GM23248 (cell line): ENCODE measurements at regions not wholly inside any gene's neighbourhood (a gene's known extent, or its start where the extent isn't known, plus 50 kb on each side); places are given as distances from the start of the nearest gene placed in this dataset.

Experiments used
- DNase-seq: peaks from one replicate; pipeline ENCODE4 v3.0.0-alpha.2; 2015
- H2AFZ ChIP-seq: fragments of 200-600 bp; sonication (generic); 2 replicates; pipeline ENCODE4 v1.6.1; 2016; ENCODE audit warnings: antibody characterized with exemption
- H3F3A ChIP-seq: fragments of 200-600 bp; sonication (generic); 2 replicates; pipeline ENCODE4 v1.6.1; 2016; ENCODE audit warnings: mild to moderate bottlenecking, antibody characterized with exemption, mixed run types; ENCODE audit not compliant: insufficient read depth
- H3K27ac ChIP-seq: fragments of 200-600 bp; sonication (generic); 2 replicates; pipeline ENCODE4 v1.5.1; 2016; ENCODE audit warnings: mild to moderate bottlenecking
- H3K27me3 ChIP-seq: fragments of 200-600 bp; sonication (generic); replicated peaks from 2 replicates; pipeline ENCODE4 v1.6.1; 2016; ENCODE audit warnings: mild to moderate bottlenecking; ENCODE audit not compliant: insufficient read depth
- H3K36me3 ChIP-seq: fragments of 200-600 bp; sonication (generic); 2 replicates; pipeline ENCODE4 v1.6.1; 2016; ENCODE audit warnings: low read depth, mild to moderate bottlenecking
- H3K4me1 ChIP-seq: fragments of 200-600 bp; sonication (generic); 2 replicates; pipeline ENCODE4 v1.6.1; 2016; ENCODE audit warnings: mild to moderate bottlenecking; ENCODE audit not compliant: insufficient read depth
- H3K4me2 ChIP-seq: fragments of 200-600 bp; sonication (generic); one replicate; pipeline ENCODE4 v1.6.1; 2016; ENCODE audit warnings: mild to moderate bottlenecking; ENCODE audit not compliant: unreplicated experiment
- H3K4me3 ChIP-seq: fragments of 200-600 bp; sonication (generic); 2 replicates; pipeline ENCODE4 v1.5.1; 2016; ENCODE audit warnings: mild to moderate bottlenecking
- H3K79me2 ChIP-seq: fragments of 200-600 bp; sonication (generic); 2 replicates; pipeline ENCODE4 v1.6.1; 2016; ENCODE audit warnings: mild to moderate bottlenecking; ENCODE audit not compliant: insufficient read depth
- H3K9ac ChIP-seq: fragments of 200-600 bp; sonication (generic); 2 replicates; pipeline ENCODE4 v1.6.1; 2016; ENCODE audit warnings: mild to moderate bottlenecking
- H3K9me2 ChIP-seq: fragments of 200-600 bp; sonication (generic); 2 replicates; pipeline ENCODE4 v1.6.1; 2016; ENCODE audit warnings: mixed run types, mild to moderate bottlenecking, moderate library complexity; ENCODE audit not compliant: insufficient read depth
- H3K9me3 ChIP-seq: fragments of 200-600 bp; sonication (generic); one replicate; pipeline ENCODE4 v1.6.1; 2017; ENCODE audit warnings: low read depth
- H4K20me1 ChIP-seq: fragments of 200-600 bp; sonication (generic); 2 replicates; pipeline ENCODE4 v1.6.0; 2016; ENCODE audit not compliant: insufficient read depth
- EZH2 ChIP-seq: fragments of 200-600 bp; sonication (generic); IDR thresholded peaks from 2 replicates; pipeline ENCODE4 v1.6.1; 2018; ENCODE audit warnings: antibody characterized with exemption, mild to moderate bottlenecking; ENCODE audit not compliant: insufficient read depth, poor library complexity, severe bottlenecking
- EZH2phosphoT487 ChIP-seq: fragments of 200-600 bp; sonication (generic); IDR thresholded peaks from 2 replicates; pipeline ENCODE4 v1.6.1; 2018; ENCODE audit warnings: antibody characterized with exemption, moderate library complexity, mild to moderate bottlenecking, low read depth; ENCODE audit not compliant: insufficient read depth
- WGBS, 2 experiments: methylation state at CpG; one replicate each; pipeline ENCODE4 v1.1.6; 2015 to 2017; ENCODE audit warnings: low lambda C conversion rate in 2 of 2, low coverage in 1 of 2; ENCODE audit errors: missing lambda C conversion rate in 2 of 2; 5-methylcytosine and 5-hydroxymethylcytosine counted together
- in situ Hi-C: fragments of 300-500 bp; cut with MboI; formaldehyde crosslinking; loops from 2 replicates; pipeline ENCODE4 v1.15.0; 2020

GRCh38 chr9:34793428-34793827 is 83.5 kb upstream of the CCL21 start:
- Histone ChIP-seq H3K4me2 (no peak overlapping the region), H3K9me3 (no peaks in the 10 kb centered on the region), H3K36me3 (no peaks in the 10 kb centered on the region), H3K9me2 (no peaks in the 10 kb centered on the region), H3K9ac (no peak overlapping the region), H3K79me2 (no peaks in the 10 kb centered on the region), H3F3A (no peaks in the 10 kb centered on the region), H2AFZ (no peak overlapping the region), H4K20me1 (no peaks in the 10 kb centered on the region), H3K4me1 (no peaks in the 10 kb centered on the region), H3K4me3 (no peak overlapping the region), H3K27me3 (peaks cover 17% of the 10 kb centered on the region), H3K27ac (no peak overlapping the region)
- 22 to 36% methylated on average over 2 of the region's 2 CpGs for WGBS, 2 experiments
- in situ Hi-C loops: no loop called here
- no peak for DNase-seq
- TF ChIP-seq EZH2: no peak
- no peak for TF ChIP-seq EZH2phosphoT487

- TF ChIP-seq EZH2phosphoT487 (no peak), EZH2 (no peak)
- Histone ChIP-seq H3K4me3 (no peak overlapping the region), H3K9me3 (no peaks in the 10 kb centered on the region), H3K27ac (no peak overlapping the region), H3K9ac (no peak overlapping the region), H3K4me2 (no peak overlapping the region), H3K4me1 (no peaks in the 10 kb centered on the region), H3F3A (no peaks in the 10 kb centered on the region), H3K9me2 (no peaks in the 10 kb centered on the region), H2AFZ (no peak overlapping the region), H3K36me3 (no peaks in the 10 kb centered on the region), H4K20me1 (no peaks in the 10 kb centered on the region), H3K27me3 (peaks cover 12% of the 10 kb centered on the region), H3K79me2 (no peaks in the 10 kb centered on the region)
- 49 to 51% methylated on average over 4 of the region's 4 CpGs for WGBS, 2 experiments
- in situ Hi-C loops: no loop called here
- DNase-seq: no peak
Observed at GRCh38 chr9:34783951-34784487, 74.1 kb upstream of the CCL21 start.

GRCh38 chr9:34782372-34782771 is 72.4 kb upstream of the CCL21 start:
- H3K27ac ChIP-seq: no peak overlapping the region
- no peaks in the 10 kb centered on the region for H3K4me1 ChIP-seq
- no peaks in the 10 kb centered on the region for H3K9me2 ChIP-seq
- H3K27me3 ChIP-seq: peaks cover 12% of the 10 kb centered on the region
- H3K9me3 ChIP-seq: no peaks in the 10 kb centered on the region
- H3K4me2 ChIP-seq: no peak overlapping the region
- H4K20me1 ChIP-seq: no peaks in the 10 kb centered on the region
- no peaks in the 10 kb centered on the region for H3K79me2 ChIP-seq
- H3K4me3 ChIP-seq: no peak overlapping the region
- no peak for DNase-seq
- in situ Hi-C loops: no loop called here
- H3K36me3 ChIP-seq: no peaks in the 10 kb centered on the region
- H2AFZ ChIP-seq: no peak overlapping the region
- no peaks in the 10 kb centered on the region for H3F3A ChIP-seq
- TF ChIP-seq EZH2: no peak
- no peak for TF ChIP-seq EZH2phosphoT487
- WGBS, 2 experiments: 82 to 92% methylated on average over 2 of the region's 2 CpGs
- no peak overlapping the region for H3K9ac ChIP-seq

GRCh38 chr9:34777666-34778065 is 67.7 kb upstream of the CCL21 start:
- 80 to 85% methylated on average over 2 of the region's 2 CpGs for WGBS, 2 experiments
- Histone ChIP-seq H3K36me3 (no peaks in the 10 kb centered on the region), H2AFZ (no peak overlapping the region), H4K20me1 (no peaks in the 10 kb centered on the region), H3K4me1 (no peaks in the 10 kb centered on the region), H3K4me3 (no peak overlapping the region), H3K4me2 (no peak overlapping the region), H3K27me3 (peaks cover 8% of the 10 kb centered on the region), H3K79me2 (no peaks in the 10 kb centered on the region), H3K9ac (no peak overlapping the region), H3F3A (no peaks in the 10 kb centered on the region), H3K9me2 (no peaks in the 10 kb centered on the region), H3K27ac (no peak overlapping the region), H3K9me3 (no peaks in the 10 kb centered on the region)
- no peak for TF ChIP-seq EZH2
- TF ChIP-seq EZH2phosphoT487: no peak
- DNase-seq: no peak
- in situ Hi-C loops: no loop called here

GRCh38 chr9:34773955-34774354 is 64.0 kb upstream of the CCL21 start:
- no peaks in the 10 kb centered on the region for H3K9me2 ChIP-seq
- in situ Hi-C loops: no loop called here
- H3K4me1 ChIP-seq: no peaks in the 10 kb centered on the region
- H3K4me3 ChIP-seq: no peak overlapping the region
- H3K9me3 ChIP-seq: no peaks in the 10 kb centered on the region
- DNase-seq: no peak
- H3K9ac ChIP-seq: no peak overlapping the region
- H3K27me3 ChIP-seq: peaks cover 12% of the 10 kb centered on the region
- H4K20me1 ChIP-seq: no peaks in the 10 kb centered on the region
- H2AFZ ChIP-seq: no peak overlapping the region
- no peaks in the 10 kb centered on the region for H3F3A ChIP-seq
- H3K4me2 ChIP-seq: no peak overlapping the region
- 57 to 65% methylated on average over 1 of the region's 1 CpG for WGBS, 2 experiments
- no peaks in the 10 kb centered on the region for H3K79me2 ChIP-seq
- no peak overlapping the region for H3K27ac ChIP-seq
- TF ChIP-seq EZH2phosphoT487 (no peak), EZH2 (no peak)
- no peaks in the 10 kb centered on the region for H3K36me3 ChIP-seq
